ENCODE measurements at regions not wholly inside any gene's neighbourhood (a gene's known extent, or its start where the extent isn't known, plus 50 kb on each side); places are given as distances from the start of the nearest gene placed in this dataset.

- DNase-seq (ENCODE audit: low read depth, low spot score), result no peak
Measured at GRCh38 chr14:101202627-101203404, 299.3 kb upstream of the RTL1 start.

- no peak for DNase-seq (ENCODE audit: low read depth, low spot score)
Measured at GRCh38 chr14:101206556-101206955, 303.0 kb upstream of the RTL1 start.

GRCh38 chr14:101207041-101207440, 303.5 kb upstream of the RTL1 start:
- no peak for DNase-seq (ENCODE audit: low read depth, low spot score)

DNA sequence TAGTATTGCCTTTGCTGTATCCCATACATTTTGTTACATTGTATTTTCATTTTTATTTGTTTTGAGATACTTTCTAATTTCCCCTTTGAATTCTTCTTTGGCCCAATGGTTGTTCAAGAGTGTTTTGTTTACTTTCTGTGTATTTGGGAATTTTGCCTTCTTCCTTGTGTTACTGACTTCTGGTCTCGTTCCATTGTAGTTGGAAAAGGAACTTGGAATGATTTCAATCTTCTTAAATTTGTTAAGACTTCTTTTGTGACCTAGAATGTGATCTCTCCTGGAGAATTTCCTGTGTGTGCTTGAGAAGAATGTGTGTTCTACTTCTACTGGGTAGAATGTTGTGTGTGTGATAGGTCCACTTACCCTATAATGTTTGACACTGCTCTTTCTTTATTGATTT, 304.4 kb upstream of the RTL1 start:
- no peak for DNase-seq (ENCODE audit: low read depth, low spot score)

- DNase-seq (ENCODE audit: low read depth, low spot score), result no peak
Measured at GRCh38 chr14:101209594-101209993, 306.1 kb upstream of the RTL1 start.

GRCh38 chr14:101215266-101215665, 311.7 kb upstream of the RTL1 start:
- no peak for DNase-seq (ENCODE audit: low read depth, low spot score)

DNA sequence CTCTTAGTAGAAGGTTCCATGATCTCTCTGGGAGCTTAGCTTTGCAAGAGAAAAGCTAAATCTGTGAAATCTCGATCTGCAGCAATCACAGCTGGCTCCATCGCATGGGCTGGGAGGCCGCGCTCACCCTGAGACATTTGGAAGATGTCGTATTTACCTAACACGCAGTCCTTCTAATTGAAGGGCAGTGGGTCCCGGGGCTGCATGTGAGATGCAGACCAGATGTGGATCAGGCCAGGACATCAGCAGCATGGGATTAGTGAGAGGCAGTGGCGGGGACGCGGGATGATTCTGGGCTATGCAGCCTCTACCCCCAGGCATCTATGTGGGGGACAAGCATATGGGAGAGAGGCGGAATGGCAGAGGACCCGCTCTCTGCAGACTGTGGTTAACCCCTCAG, 312.4 kb upstream of the RTL1 start:
- no peak for DNase-seq (ENCODE audit: low read depth, low spot score)

- no peak for DNase-seq (ENCODE audit: low read depth, low spot score)
Measured at GRCh38 chr14:101216366-101217079, 313.0 kb upstream of the RTL1 start.

DNA sequence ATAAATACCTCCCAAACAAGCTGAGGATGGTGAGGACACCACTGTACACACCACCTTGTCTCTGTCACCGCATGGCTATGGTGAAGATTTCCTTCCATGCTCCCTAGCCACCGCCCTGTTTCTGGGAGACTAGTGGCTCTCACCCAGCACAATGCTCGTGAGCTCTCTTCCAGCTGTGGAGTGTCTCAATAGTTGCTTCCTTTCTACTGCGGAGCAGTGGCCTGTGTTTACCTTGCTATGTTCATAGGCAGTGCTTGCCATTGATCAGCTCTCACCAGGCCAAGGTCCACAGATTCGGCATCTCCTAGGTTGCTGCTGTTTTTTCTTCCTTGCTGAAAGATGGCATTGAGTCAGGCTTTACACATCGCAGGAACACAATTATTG, 313.6 kb upstream of the RTL1 start:
- DNase-seq (ENCODE audit: low read depth, low spot score), result no peak

- DNase-seq (ENCODE audit: low read depth, low spot score), result no peak
Measured at GRCh38 chr14:101217616-101218371, 314.3 kb upstream of the RTL1 start.

GRCh38 chr14:101219896-101220703, 316.6 kb upstream of the RTL1 start:
- no peak for DNase-seq (ENCODE audit: low read depth, low spot score)

- DNase-seq (ENCODE audit: low read depth, low spot score), result no peak
Measured at GRCh38 chr14:101220921-101221510, 317.5 kb upstream of the RTL1 start.

GRCh38 chr14:101221549-101222160, 318.1 kb upstream of the RTL1 start:
- no peak for DNase-seq (ENCODE audit: low read depth, low spot score)

- no peak for DNase-seq (ENCODE audit: low read depth, low spot score)
Measured at GRCh38 chr14:101222362-101223070, 319.0 kb upstream of the RTL1 start.

DNA sequence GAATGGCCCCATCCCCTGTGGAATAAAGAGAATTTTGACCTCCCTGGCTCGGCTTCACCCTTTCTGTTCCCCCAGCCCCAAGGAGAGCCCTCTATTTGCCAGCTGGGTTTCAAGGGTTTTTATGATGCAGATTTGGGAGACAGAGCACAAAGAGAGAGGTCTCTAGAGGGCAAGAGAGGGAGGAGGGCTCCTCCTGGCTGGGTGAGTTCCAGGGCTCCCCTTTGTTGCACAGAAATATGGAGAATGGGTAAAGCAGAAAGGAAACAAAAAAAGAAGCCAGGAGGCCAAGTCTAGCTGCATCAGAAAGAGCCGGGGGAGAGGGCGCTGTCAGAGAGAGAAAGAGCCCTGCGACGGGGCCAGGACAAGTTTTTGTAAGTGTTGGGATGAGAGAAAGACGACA, 319.6 kb upstream of the RTL1 start:
- no peak for DNase-seq (ENCODE audit: low read depth, low spot score)

- no peak for DNase-seq (ENCODE audit: low read depth, low spot score)
Measured at GRCh38 chr14:101223561-101224162, 320.1 kb upstream of the RTL1 start.

DNA sequence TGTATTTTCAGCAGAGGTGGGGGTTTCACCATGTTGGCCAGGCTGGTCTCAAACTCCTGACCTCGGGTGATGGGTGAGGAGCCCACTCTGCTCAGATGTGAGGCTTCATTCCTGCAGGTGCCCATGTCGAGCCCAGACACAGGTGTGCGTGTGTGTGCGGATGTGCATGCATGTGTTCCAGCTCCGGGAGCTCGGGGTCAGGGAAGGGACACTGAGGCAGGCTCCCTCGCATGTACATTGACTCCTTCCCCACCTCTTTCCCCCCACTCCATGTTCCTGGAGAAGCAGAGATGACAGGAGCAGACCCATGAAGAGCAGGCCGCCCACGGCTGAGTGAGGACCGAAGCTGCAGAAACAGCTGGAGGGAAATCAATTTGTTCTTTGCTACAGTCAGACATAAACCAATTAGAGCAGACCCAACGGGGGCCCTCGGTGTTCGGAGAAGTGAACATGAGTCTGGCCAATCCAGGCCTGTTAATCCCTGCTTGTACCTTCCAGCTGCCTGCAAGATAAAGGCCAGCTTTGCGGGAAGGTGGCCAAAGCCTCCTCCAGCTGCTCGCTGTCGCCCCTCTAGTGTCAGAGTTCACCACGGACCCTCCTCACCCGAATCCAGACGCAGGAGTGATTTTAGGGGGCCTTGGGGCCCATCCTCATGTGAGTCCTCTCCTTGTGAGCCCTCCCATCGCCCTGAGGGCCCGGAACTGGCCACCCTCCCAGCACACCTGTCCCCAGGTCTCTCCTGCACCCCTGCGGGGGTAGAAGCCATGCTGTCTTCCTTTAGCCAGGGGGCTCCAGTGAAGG, 321.0 kb upstream of the RTL1 start:
- no peak for DNase-seq (ENCODE audit: low read depth, low spot score)

GRCh38 chr14:101225157-101226152, 321.9 kb upstream of the RTL1 start:
- DNase-seq (ENCODE audit: low read depth, low spot score), result no peak

All from activated CD4-positive, CD25-positive, alpha-beta regulatory T cell treated with anti-CD3 and anti-CD28 coated beads, Interleukin-2, amount 50 U/mL, for 16 hours (primary cell).